Activated T-cell treated with anti-CD3 and anti-CD28 coated beads for 48 hours (primary cell): ENCODE measurements at regions not wholly inside any gene's neighbourhood (a gene's known extent, or its start where the extent isn't known, plus 50 kb on each side); places are given as distances from the start of the nearest gene placed in this dataset.

Source experiments
- DNase-seq: peaks from one replicate; pipeline ENCODE4 v3.0.0-alpha.2; 2020; ENCODE audit warnings: low read depth

DNA sequence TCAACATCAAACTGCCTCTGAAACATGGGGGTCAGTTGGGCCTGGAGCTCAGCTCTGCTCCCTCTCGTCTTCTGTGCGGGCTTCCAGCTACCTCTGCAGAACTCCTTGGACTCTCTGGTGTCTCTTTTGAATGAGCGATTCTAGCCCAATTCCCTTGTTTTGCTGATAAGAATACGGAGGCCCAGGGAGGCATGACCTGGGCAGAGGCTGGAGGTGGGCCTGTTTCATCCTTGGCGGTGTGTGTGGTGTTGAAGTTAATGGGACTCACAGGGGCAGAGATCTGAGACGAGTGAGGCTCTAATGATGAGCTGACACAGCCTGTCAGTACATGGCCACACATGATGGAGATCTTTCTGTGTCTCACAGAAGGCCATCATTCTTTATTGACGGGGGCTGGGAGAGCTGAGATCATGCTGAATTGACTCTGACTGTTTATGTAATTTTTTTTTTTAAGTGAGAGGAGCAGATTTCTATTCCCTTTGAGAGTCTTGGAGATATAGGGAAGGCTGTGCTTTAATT, 134.5 kb downstream of the URB2 start:
- DNase-seq: no peak

DNA sequence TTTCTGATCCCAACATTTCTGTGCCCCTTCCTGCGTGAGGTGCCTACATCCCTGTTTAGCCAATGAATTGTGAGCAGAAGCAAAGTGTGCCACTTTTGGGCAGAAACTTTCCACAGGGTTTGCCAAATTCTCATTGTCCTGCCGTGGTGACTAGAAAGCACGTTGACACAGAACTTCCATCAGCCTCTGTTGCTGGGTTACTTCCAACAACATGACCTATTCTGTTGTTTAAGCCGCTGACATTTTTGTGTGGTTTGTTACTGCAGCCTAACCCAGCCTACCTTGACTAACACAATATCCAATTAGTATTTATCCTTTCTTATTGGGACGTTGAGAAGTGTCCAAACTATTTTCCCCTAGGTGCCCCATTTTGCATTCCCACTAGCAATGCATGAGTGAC, 136.8 kb downstream of the URB2 start:
- DNase-seq: no peak

DNA sequence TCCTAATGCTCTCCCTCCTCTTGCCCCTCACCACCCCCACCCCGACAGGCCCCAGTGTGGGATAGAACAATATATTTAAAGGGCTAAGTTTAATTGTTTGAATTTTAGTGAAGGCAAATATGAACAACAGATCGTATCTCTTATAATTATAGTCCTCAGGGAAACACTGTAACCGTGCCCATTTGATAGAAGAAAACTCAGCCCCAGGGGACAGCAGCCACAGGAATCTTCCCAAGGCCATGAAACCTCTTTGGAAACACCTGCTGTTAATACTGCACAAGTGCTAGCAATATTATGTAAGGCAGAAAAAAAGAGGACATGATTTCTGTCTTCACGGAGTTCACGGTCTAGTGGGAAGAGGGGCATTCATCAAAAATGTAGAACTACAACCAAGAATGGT, 142.2 kb downstream of the URB2 start:
- DNase-seq: no peak

DNA sequence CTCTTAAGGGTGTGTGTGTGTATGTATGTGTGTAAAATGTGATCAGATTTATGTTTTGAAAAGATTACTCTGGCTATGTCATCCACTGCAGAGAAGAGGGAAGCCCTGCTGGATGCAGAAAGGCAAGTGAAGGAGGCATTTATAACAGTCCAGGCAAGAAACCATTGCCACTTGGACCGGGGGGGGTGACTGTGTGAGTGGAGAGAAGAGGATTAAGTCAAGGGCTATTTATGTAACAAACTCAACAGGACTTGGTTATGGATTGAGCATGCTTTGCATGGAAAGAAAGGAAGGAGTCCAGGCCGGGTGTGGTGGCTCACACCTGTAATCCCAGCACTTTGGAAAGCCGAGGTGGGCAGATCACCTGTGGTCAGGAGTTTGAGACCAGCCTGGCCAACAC, 143.0 kb downstream of the URB2 start:
- no peak for DNase-seq

DNA sequence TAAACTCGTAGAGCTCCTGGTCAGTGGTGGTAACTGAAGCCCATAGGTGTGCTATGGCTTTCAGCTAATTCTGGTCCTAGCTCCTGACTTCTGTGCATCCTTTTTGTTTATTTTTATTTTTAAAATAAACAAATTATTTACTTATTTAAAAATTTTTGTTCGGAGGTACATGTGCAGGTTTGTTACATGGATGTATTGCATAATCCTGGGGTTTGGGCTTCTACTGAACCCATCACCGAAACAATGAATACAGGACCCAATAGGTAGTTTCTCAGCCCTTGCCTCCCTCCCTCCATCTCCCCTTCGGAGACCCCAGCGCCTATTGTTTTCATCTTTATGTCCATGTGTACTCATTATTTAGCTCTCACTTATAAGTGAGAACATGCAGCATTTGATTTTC, 143.8 kb downstream of the URB2 start:
- no peak for DNase-seq

DNA sequence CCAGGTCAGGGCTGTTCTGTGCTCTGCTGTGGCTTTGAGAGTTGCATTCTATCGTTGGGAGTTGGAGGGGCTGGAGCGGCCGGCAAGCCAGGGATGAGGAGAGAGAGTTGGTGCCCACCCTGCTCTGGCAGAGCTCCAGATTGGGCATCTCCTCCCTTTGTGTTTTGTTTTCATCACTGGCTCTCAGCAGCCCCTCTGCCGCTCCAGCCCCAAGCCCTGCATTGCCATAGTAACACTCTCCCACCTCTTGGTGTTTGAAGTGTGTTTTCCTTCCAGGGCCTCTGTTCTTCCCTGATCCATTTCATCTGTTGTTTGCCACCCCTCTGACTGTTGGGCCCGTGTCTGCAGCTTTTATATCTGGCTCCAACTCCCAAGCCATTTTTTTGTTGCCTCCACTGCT, 152.7 kb downstream of the URB2 start:
- DNase-seq: no peak

DNA sequence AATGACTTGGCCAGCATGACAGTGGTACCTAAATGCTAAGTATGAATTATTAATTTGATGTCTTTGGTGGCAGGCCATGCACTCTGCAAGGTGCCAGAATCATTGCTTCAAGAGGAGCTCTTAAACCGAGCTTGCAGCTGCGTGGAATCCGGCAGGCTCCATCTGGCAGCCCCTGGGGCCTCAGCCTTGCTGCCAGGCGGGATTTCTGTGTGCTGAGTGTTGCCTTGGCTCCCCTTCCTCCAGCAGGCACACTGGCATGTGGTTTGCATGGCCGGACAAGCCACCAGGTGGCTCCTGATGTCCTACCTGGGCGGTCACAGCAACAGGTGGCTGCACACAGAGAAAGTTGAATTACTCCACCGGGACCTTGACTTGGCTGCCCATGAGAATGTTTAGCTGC, 155.4 kb downstream of the URB2 start:
- DNase-seq: no peak

DNA sequence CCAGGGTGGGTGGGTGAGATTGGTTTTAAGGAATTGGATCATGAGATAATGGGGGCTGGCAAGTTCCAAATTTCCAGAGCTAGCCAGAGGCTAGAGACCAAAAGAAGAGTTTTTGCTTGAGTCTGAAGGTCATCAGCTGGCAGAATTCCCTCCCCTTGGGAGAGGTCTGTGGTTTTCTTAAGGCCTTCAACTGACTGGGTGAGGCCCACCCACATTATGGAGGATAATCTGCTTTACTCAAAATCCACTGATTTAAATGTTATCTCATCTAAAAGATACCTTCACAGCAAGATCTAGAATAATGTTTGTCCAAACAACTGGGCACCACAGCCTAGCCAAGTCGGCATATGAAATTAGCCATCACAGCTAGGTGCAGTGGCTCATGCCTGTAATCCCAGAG, 156.4 kb downstream of the URB2 start:
- DNase-seq: no peak

DNA sequence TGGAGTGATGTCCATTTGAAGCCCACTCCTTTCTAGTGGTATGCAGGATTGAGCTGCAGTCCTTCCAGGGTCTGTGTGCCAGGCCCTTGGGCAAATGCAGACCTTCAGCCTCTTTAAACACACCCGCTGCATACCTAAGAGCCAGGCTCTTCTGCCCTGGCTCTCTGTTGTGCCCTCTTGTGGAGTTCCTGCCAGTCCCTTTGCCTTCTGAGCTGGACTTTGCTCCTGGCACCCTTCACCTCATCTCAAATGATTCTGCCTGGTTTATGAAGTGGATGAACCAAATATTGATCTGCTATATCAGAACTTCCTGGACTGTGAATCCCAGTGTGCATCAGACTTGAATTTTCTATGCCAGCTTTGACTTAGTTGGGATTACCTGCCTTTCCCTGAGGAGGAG, 158.8 kb downstream of the URB2 start:
- DNase-seq: no peak

DNA sequence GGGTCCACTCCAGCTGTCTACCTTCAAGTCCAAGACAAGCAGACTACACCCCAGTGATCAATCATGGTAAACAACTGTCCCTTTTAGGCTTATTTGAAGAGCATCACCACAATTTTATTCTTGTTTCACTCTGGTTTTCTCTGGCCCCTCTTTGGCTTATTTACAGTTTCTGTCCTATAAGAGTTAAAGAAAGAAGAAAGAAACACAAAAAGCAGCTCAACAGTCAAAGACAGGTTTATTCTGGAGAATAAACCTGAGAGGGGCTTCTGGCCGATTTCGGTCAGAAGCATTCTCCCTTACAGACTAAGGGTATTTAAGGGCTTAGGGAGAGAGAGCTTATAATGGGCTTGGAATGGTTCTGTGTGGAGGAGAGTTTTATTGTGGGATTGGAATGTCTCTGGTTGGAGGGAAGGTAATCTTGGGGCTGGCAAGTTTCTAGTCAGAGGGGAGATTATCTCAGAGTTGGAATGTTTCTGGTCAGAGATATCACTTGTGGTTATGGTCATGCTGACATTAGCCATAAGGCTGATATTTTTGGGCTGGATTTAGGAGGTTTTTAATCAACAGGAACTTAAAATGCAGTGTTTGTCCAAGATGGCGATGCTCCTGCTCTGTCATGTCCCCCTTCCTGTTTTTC, 161.0 kb downstream of the URB2 start:
- no peak for DNase-seq

DNA sequence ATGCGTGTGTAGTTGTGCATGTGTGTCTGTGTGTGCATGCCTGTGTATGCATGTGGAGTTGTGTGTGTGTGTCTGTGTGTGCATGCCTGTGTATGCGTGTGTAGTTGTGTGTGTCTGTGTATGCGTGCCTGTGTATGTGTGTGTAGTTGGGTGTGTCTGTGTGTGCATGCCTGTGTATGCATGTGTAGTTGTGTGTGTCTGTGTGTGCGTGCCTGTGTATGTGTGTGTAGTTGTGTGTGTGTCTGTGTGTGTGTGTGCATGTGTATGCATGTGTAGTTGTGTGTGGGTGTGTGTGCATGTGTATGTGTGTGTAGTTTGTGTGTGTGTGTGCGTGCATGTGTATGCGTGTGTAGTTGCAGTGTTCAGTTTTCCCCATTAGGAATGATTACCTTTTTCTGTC, 162.0 kb downstream of the URB2 start:
- DNase-seq: no peak

DNA sequence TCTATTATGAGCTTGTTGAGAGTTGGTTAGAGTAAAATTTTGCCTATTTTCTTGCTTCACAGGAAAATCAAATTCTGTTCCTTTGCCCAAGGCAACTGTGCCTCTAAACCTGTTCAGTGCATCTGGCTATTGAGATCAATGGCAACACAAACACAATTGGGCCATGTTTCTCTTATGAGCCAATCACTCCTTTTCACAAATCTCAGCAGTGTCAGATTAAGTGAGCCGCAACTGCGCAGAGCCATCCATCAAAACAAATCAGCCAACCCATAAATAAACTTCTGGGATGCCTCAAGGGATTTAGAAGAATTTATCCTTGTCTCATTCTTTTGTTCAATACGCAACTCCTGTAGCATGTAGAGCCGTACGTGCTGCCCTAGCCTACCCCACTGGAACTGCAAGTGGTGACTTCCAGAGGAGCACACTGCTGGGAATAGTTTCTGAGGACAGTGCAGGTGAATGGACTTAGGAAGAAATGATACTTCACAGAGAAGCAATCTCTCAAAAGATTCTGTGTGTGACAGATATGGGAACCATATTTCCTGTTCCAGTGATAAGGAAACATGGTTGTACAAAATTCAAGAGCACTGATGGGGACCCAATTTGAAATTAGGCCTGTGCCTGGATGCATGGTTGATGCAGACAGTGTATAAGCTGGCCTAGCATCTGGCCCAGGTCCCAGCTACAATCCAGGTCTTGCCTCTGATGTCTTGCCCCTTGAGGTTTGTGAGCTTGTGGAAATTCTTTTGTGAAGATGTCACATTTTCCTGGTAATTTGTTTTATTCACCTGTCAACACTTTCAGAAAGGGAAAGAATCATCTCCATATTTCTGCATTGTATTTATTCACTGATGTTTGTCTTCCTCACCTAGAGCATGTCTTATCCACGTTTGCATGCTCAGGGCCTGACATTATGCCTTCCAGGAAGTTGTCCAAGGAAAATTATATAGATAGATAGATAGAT, 166.2 kb downstream of the URB2 start:
- no peak for DNase-seq

DNA sequence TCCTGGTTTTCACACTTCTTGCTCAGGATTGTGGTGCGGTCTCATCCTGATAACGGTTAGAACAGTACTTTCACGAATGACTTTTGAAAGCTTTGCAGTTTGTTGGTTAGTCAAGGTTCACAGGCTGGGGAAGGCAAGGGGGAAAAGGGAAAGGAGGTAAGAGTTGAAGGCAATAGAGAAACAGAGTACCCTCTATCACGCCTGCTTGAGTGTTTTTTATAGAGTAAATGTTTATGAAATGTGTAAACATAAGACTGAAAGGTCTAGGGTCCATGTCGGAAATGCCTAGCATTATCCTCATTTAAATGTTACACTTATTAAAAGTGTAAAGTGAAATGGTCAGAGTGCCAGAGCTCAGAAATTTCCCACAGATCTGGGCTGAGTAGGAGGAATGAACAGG, 167.4 kb downstream of the URB2 start:
- DNase-seq: no peak

DNA sequence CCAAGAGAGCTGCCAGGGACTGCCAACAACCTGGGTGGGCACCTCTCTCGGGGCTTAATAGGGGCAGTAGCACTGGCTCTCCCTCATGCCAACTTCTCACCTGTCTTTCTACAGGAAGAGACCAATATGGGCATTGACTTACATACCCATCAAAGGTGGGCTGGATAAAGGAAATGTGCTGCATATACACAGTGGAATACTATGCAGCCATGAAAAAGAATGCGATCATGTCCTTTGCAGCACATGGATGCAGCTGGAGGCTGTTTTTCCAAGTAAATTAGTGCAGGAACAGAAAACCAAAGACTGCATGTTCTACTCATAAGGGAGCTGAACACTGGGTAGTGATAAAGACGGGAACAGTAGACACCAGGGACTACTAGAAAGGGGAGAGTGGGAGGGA, 172.5 kb downstream of the URB2 start:
- DNase-seq: no peak

DNA sequence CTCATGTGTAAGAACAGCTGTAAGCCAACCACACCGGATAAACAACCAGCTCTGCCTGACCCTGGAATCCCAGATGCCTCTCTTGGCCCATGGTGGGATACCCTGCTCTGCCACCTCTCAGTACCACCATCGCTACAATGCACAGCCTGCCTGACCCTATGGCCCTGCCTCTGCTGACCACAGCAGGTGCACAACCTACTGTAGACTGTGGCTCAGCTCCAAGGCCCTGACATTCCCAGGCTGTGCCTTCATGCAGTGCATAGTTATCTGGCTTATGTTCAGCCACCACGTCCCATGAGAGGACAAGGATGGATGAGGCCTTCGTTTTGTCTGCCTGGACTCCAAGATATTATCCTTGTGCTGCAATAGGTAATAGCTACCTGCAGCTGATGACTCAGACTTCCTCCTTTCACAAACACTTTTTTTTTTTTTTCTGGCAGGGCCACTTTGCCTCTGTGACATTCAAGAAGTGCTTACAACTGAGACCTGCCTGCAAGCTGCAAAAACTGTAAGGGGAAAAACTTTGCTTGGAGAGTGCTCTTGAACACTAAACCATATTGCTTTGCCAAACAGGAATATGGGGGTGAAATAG, 177.7 kb downstream of the URB2 start:
- no peak for DNase-seq

DNA sequence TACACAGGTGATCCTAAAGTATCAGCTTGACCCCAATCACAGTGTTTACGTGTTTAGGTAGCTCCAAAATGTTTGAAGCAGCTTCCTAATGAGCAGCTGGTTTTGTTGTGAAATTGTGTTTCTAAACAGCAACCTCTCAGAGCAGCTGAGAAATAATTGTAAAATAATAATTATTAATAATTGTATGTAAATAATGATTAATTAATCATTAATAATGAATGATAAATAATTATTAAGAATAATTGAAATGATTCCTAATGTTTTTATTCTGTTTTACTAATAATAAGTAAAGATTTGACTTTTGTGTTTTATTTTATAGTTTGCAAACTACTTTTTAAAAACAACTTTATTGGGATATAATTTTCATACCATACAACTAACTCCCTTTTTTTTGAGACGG, 182.2 kb downstream of the URB2 start:
- DNase-seq: no peak

DNA sequence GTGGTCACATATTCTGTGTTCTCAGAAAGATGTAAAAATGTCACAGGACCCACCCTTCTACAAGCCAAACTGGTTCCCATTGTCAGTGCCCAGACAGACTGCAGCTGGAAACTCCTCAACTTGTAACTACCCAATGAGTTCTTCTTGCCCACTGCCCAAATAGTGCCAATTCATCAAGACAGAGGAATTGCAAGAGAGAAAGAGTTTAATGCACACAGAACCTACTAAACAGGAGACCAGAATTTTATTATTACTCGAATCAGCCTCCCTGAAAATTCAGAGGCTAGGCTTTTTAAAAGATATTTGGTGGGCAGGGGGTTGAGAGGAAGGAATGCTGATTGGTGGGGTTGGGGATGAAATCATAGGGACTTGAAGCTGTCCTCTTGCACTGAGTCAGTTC, 184.1 kb downstream of the URB2 start:
- DNase-seq: no peak

DNA sequence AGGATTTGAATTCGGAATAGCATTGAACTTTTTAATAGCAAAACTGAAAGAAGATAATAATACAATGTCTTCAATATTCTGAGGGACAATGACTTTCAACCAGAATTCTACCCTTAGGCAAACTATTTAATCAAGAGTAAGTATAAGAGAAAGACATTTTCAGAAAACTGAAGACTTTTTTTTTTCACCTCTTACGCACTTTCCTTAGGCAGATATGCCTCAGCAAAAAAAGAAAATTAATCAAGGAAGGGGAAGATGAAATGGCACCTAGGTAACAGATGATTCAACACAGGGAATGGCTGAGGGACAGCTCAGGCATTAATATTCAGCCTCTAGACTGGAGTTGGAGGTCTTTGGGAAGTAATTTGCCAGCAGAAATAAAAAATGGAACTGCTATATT, 184.9 kb downstream of the URB2 start:
- DNase-seq: no peak

DNA sequence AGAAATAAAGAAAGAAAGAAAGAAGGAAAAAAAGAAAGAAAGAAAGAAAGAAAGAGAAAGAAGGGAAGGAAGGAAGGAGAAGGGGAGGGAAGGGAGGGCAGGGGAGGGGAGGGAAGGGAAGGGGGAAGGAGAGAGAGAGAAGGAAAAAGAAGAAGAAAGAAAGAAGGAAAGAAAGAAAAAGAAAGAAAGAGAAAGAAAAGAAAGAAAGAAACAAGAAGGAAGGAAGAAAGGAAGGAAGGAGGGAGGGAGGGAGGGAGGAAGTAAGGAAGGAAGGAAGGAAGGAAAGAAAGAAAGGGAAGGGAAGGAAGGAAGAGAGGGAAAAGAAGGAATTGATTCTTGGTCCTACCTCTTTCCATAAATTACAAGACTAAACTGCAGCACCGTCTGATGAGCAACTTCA, 186.1 kb downstream of the URB2 start:
- DNase-seq: no peak

DNA sequence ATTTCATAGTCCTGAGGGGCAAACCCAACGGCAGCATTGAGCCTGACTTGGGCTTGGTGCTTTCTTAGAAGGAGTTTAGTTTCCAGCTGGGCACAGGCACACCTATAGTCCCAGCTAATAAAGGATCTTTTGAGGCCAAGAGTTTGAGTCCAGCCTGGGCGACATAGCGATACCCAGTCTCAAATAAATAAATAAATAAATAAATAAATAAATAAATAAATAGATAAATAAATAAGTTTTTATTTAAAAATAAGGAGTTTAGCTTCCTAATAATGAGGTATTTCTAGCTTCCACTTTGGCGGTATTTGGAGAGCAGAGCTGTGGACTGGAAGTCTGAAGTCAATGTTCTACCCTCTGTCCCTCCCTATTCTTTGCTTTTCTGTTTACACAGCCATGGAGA, 186.6 kb downstream of the URB2 start:
- no peak for DNase-seq

DNA sequence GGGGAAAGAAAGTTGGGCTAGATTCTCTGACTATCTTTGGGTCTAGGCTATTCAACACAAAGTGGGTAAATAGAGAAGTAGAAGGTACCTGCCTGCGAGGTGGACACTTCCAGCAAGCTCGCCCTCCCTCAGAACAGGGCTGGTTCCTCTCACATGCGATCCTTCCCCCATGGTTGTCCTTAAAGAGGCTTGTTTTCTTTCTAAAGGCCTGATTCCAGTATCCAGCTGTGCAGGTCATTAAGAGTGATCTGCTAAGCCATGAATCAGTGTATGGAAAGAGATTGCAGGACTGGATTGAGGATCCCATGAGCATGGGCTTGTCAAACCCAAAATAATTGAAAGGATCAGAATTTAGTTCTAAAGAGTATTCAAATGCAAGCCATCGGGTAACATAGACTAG, 189.0 kb downstream of the URB2 start:
- DNase-seq: no peak

DNA sequence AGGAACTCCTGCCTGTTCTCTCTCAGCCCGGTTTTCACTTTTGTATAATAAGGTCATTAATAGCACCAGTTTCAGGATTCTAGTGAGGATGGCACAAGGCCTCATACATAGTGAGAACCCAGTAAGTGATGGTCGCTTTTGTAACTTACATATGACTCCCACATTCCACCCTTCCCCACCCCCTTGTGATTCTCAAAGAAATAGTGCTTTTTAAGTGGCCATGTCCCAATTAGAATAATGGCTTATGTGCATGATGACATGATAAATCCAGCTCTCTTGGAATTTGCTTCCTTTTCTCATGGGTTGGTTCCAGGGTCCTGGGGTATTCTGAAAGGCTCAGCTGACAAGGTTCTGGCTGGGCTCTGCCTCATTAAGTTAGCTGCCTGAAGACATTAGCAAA, 189.9 kb downstream of the URB2 start:
- DNase-seq: no peak

DNA sequence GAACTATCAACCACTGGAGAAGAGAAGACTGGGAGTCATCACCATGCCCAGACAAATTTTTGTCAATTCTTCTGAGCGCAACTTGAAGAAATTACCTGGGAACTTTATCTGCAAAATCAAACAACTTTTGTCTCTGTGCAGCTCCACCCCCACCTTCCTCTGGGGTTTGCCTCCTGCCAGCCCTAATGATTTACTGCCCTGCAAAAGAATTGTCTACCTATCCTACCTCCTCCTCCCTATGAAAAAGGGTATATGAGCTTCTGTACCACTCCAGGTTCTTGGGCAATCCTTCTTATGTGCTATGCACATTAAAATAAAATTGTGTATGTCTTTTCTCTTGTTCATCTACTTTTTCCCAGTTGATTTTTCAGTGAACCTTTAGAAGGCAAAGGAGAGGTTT, 191.9 kb downstream of the URB2 start:
- no peak for DNase-seq
